HCT116 (cell line): ENCODE measurements at regions not wholly inside any gene's neighbourhood (a gene's known extent, or its start where the extent isn't known, plus 50 kb on each side); places are given as distances from the start of the nearest gene placed in this dataset.

ENCODE experiments used
- ATAC-seq: fragments of 200-7000 bp; cut with Tn5 transposase; 2 replicates; pipeline ENCODE4 v1.9.1; 2020; ENCODE audit warnings: mild to moderate bottlenecking, moderate library complexity
- BruUV-seq: library from RNA; stranded (reverse); fragments of 400-500 nt; replicated peaks from 2 replicates; lab custom pipeline; 2021; lab: Mats Ljungman, UMichigan
- CTCF ChIA-PET: fragments of 300-600 bp; sonication (Branson Sonifier 250); formaldehyde crosslinking; loops from one replicate; lab custom pipeline; 2021; ENCODE audit warnings: antibody characterized with exemption; lab: Charles Lee
- POLR2A ChIA-PET: fragments of 300-600, 350-600 bp; sonication (Branson Sonifier 250); formaldehyde crosslinking; loops from one replicate; lab custom pipeline; 2021; ENCODE audit warnings: antibody characterized with exemption; lab: Charles Lee
- RAD21 ChIA-PET, 2 experiments: fragments of 300-600 bp; sonication (Branson Sonifier 250); formaldehyde crosslinking; loops; one replicate each; lab custom pipeline; 2023; ENCODE audit warnings: low total read pairs in 2 of 2; ENCODE audit not compliant: uncharacterized antibody in 2 of 2, unreplicated experiment in 2 of 2, low non-redundant PET in 1 of 2; lab: Charles Lee
- DNase-seq: peaks from one replicate; pipeline ENCODE4 v3.0.0-alpha.2; 2010; ENCODE audit warnings: low read depth, low spot score
- H2AFZ ChIP-seq: fragments of 200-600 bp; shearing (Covaris generic), sonication (generic); 2 replicates; pipeline ENCODE4 v1.6.1; 2017; ENCODE audit warnings: low read depth, mixed run types, mixed read lengths, antibody characterized with exemption, low read length; ENCODE audit not compliant: poor library complexity, severe bottlenecking
- H3K27ac ChIP-seq: 2 replicates; pipeline ENCODE4 v1.5.1; 2012; ENCODE audit warnings: low read depth, low read length
- H3K27me3 ChIP-seq: fragments of 200-600 bp; sonication (generic); 2 replicates; pipeline ENCODE4 v1.6.1; 2016; ENCODE audit warnings: mixed run types, low read length, mixed read lengths; ENCODE audit not compliant: insufficient read depth
- H3K36me3 ChIP-seq, 2 experiments: fragments of 200-500 bp in 1 of 2; fragments of 200-600 bp in 1 of 2; sonication (Bioruptor generic) in 1 of 2; sonication (generic) in 1 of 2; 2 replicates each; pipeline versions ENCODE4 v1.5.1 to v1.6.1; 2014 to 2016; ENCODE audit warnings: low read length in 2 of 2, inconsistent platforms in 1 of 2, mixed read lengths in 1 of 2, mixed run types in 1 of 2; ENCODE audit not compliant: insufficient read depth in 2 of 2, control insufficient read depth in 1 of 2
- H3K4me1 ChIP-seq, 2 experiments: fragments of 200-600 bp in 1 of 2; sonication (generic) in 1 of 2; 2 replicates each; pipeline versions ENCODE4 v1.5.1 to v1.6.1; 2012 to 2017; ENCODE audit warnings: low read length in 2 of 2, inconsistent platforms in 1 of 2, mild to moderate bottlenecking in 1 of 2, mixed read lengths in 1 of 2, mixed run types in 1 of 2, moderate library complexity in 1 of 2; ENCODE audit not compliant: insufficient read depth in 2 of 2, control insufficient read depth in 1 of 2
- H3K4me2 ChIP-seq: fragments of 200-600 bp; sonication (generic); 2 replicates; pipeline ENCODE4 v1.6.1; 2017; ENCODE audit warnings: mixed run types, low read length, mixed read lengths
- H3K4me3 ChIP-seq, 2 experiments: fragments of 200-600 bp in 1 of 2; sonication (generic) in 1 of 2; replicated peaks in 1 of 2; 2 replicates each; pipeline ENCODE4 v1.5.1; 2011 to 2016; ENCODE audit warnings: low read length in 2 of 2, control low read depth in 1 of 2, low read depth in 1 of 2, mild to moderate bottlenecking in 1 of 2, mixed read lengths in 1 of 2, mixed run types in 1 of 2
- H3K79me2 ChIP-seq: fragments of 200-600 bp; sonication (generic); 2 replicates; pipeline ENCODE4 v1.6.1; 2017; ENCODE audit warnings: mild to moderate bottlenecking, mixed run types, low read length, moderate library complexity, mixed read lengths; ENCODE audit not compliant: insufficient read depth
- H3K9ac ChIP-seq: fragments of 200-600 bp; sonication (generic); 2 replicates; pipeline ENCODE4 v1.6.1; 2016; ENCODE audit warnings: low read length, mixed read lengths
- H3K9me2 ChIP-seq: fragments of 200-600 bp; sonication (generic), shearing (Covaris generic); 2 replicates; pipeline ENCODE4 v1.6.1; 2017; ENCODE audit warnings: mixed run types, mild to moderate bottlenecking, moderate library complexity; ENCODE audit not compliant: insufficient read depth
- H3K9me3 ChIP-seq, 2 experiments: fragments of 200-500 bp in 1 of 2; fragments of 200-600 bp in 1 of 2; sonication (Bioruptor generic) in 1 of 2; sonication (generic) in 1 of 2; 2 replicates each; pipeline ENCODE4 v1.6.1; 2014 to 2017; ENCODE audit warnings: low read length in 2 of 2, mixed read lengths in 2 of 2, inconsistent platforms in 1 of 2, low read depth in 1 of 2, mild to moderate bottlenecking in 1 of 2, mixed run types in 1 of 2, moderate library complexity in 1 of 2; ENCODE audit not compliant: control insufficient read depth in 1 of 2, insufficient read depth in 1 of 2
- H4K20me1 ChIP-seq: fragments of 200-600 bp; sonication (generic), shearing (Covaris generic); 2 replicates; pipeline ENCODE4 v1.6.1; 2017; ENCODE audit warnings: mixed run types, mild to moderate bottlenecking, moderate library complexity; ENCODE audit not compliant: insufficient read depth
- CBX3 ChIP-seq: IDR thresholded peaks from 2 replicates; pipeline ENCODE4 v1.6.1; 2012; ENCODE audit warnings: low read depth
- CEBPB ChIP-seq: IDR thresholded peaks from 2 replicates; pipeline ENCODE4 v1.6.1; 2012; ENCODE audit warnings: low read depth
- EGR1 ChIP-seq: IDR thresholded peaks from 2 replicates; pipeline ENCODE4 v1.6.1; 2012; ENCODE audit warnings: low read depth
- ELF1 ChIP-seq: IDR thresholded peaks from 2 replicates; pipeline ENCODE4 v1.6.1; 2012; ENCODE audit warnings: low read depth, borderline replicate concordance
- EZH2 ChIP-seq: fragments of 200-600 bp; sonication (generic); IDR thresholded peaks from 2 replicates; pipeline ENCODE4 v1.6.1; 2017; ENCODE audit warnings: antibody characterized with exemption, mixed run types
- EZH2phosphoT487 ChIP-seq: fragments of 200-600 bp; IDR thresholded peaks from 2 replicates; pipeline ENCODE4 v1.6.1; 2018; ENCODE audit warnings: antibody characterized with exemption, borderline replicate concordance
- FOSL1 ChIP-seq: IDR thresholded peaks from 2 replicates; pipeline ENCODE4 v1.6.1; 2012; ENCODE audit warnings: low read depth
- JUND ChIP-seq: IDR thresholded peaks from 2 replicates; pipeline ENCODE4 v1.6.1; 2012
- POLR2A ChIP-seq: IDR thresholded peaks from 2 replicates; pipeline ENCODE4 v1.7.0; 2011; ENCODE audit warnings: borderline replicate concordance; ENCODE audit not compliant: insufficient read depth, insufficient read length; ENCODE audit errors: extremely low read depth
- POLR2AphosphoS5 ChIP-seq: IDR thresholded peaks from 2 replicates; pipeline ENCODE4 v1.6.1; 2011; ENCODE audit warnings: mild to moderate bottlenecking, low read depth, low read length, moderate library complexity
- RAD21 ChIP-seq: IDR thresholded peaks from 2 replicates; pipeline ENCODE4 v1.6.1; 2012; ENCODE audit warnings: low read depth, mild to moderate bottlenecking
- SIN3A ChIP-seq: IDR thresholded peaks from 2 replicates; pipeline ENCODE4 v1.6.1; 2012; ENCODE audit warnings: low read depth
- SP1 ChIP-seq: IDR thresholded peaks from 2 replicates; pipeline ENCODE4 v1.6.1; 2012; ENCODE audit warnings: low read depth
- YY1 ChIP-seq: IDR thresholded peaks from 2 replicates; pipeline ENCODE4 v1.6.1; 2011; ENCODE audit warnings: low read length, low read depth, moderate library complexity, mild to moderate bottlenecking; ENCODE audit not compliant: insufficient replicate concordance; ENCODE audit errors: extremely low read depth
- ZFX ChIP-seq: fragments of 450-650 bp; IDR thresholded peaks from 2 replicates; pipeline ENCODE4 v1.6.1; 2017
- intact Hi-C: fragments of 100-400 bp; cut with micrococcal nuclease; formaldehyde crosslinking; loops from 2 replicates; pipeline ENCODE4 v1.10.0; 2022
- TF ChIP-seq, protein P1 (sequence below): IDR thresholded peaks from 2 replicates; pipeline ENCODE4 v1.6.1; 2012; ENCODE audit warnings: low read depth
- TF ChIP-seq, protein P2 (sequence below): IDR thresholded peaks from 2 replicates; pipeline ENCODE4 v1.6.1; 2012
- TF ChIP-seq, protein P3 (sequence below), 3 experiments: fragments of 200-600 bp in 1 of 3; sonication (generic) in 1 of 3; IDR thresholded peaks in 2 of 3; conservative IDR thresholded peaks in 1 of 3; 2 replicates each; pipeline ENCODE4 v1.5.1; 2012 to 2017; ENCODE audit warnings: low read depth in 2 of 3, low read length in 2 of 3, antibody characterized with exemption in 1 of 3, borderline replicate concordance in 1 of 3, control low read depth in 1 of 3, mild to moderate bottlenecking in 1 of 3, mixed read lengths in 1 of 3, mixed run types in 1 of 3, moderate library complexity in 1 of 3; ENCODE audit not compliant: insufficient read depth in 1 of 3

DNA sequence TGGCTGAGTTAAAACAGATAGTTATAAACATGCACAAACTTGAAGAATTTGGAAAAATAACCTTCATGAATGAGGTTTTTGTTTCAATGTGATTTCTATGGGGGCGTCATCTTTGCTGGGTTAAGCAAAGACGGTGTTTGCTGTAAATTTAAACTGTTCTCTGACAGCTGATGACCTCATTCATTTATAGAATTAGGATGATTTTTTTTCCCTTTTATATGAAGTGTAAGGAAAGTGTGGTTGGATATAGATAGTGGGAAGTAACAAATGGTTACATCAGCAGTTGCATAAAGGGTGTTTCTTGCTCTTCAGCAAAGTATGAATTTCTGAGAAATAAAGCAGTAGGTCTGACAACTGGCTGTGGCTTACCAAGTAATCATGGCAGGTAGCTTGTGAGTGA is 137.2 kb upstream of the CENPW start:
- H3K4me1 ChIP-seq: no peaks in the 10 kb centered on the region
- no TSS peak for BruUV-seq
- DNase-seq (no peak), ATAC-seq (no peak)
- no peak overlapping the region for H3K4me3 ChIP-seq
- H3K9me2 ChIP-seq: no peaks in the 10 kb centered on the region
- H3K9ac ChIP-seq: no peak overlapping the region
- ChIA-PET POLR2A (no interaction called here), CTCF (no interaction called here), RAD21 (no interaction called here)
- intact Hi-C loops: no loop called here
- H3K27me3 ChIP-seq: no peaks in the 10 kb centered on the region
- no peaks in the 10 kb centered on the region for H3K79me2 ChIP-seq
- no peaks in the 10 kb centered on the region for H3K36me3 ChIP-seq
- no peak overlapping the region for H3K27ac ChIP-seq
- no peak overlapping the region for H2AFZ ChIP-seq
- no peaks in the 10 kb centered on the region for H4K20me1 ChIP-seq
- TF ChIP-seq SIN3A (no peak), CEBPB (no peak), POLR2A (no peak), FOSL1 (no peak), EZH2 (no peak), ELF1 (no peak), JUND (no peak), ZFX (no peak), RAD21 (no peak), POLR2AphosphoS5 (no peak), CBX3 (no peak), YY1 (no peak), EZH2phosphoT487 (no peak), SP1 (no peak), EGR1 (no peak)
- TF ChIP-seq, protein P1, sequence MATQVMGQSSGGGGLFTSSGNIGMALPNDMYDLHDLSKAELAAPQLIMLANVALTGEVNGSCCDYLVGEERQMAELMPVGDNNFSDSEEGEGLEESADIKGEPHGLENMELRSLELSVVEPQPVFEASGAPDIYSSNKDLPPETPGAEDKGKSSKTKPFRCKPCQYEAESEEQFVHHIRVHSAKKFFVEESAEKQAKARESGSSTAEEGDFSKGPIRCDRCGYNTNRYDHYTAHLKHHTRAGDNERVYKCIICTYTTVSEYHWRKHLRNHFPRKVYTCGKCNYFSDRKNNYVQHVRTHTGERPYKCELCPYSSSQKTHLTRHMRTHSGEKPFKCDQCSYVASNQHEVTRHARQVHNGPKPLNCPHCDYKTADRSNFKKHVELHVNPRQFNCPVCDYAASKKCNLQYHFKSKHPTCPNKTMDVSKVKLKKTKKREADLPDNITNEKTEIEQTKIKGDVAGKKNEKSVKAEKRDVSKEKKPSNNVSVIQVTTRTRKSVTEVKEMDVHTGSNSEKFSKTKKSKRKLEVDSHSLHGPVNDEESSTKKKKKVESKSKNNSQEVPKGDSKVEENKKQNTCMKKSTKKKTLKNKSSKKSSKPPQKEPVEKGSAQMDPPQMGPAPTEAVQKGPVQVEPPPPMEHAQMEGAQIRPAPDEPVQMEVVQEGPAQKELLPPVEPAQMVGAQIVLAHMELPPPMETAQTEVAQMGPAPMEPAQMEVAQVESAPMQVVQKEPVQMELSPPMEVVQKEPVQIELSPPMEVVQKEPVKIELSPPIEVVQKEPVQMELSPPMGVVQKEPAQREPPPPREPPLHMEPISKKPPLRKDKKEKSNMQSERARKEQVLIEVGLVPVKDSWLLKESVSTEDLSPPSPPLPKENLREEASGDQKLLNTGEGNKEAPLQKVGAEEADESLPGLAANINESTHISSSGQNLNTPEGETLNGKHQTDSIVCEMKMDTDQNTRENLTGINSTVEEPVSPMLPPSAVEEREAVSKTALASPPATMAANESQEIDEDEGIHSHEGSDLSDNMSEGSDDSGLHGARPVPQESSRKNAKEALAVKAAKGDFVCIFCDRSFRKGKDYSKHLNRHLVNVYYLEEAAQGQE: no peak
- TF ChIP-seq, protein P2, sequence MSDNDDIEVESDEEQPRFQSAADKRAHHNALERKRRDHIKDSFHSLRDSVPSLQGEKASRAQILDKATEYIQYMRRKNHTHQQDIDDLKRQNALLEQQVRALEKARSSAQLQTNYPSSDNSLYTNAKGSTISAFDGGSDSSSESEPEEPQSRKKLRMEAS: no peak
- TF ChIP-seq, protein P3, sequence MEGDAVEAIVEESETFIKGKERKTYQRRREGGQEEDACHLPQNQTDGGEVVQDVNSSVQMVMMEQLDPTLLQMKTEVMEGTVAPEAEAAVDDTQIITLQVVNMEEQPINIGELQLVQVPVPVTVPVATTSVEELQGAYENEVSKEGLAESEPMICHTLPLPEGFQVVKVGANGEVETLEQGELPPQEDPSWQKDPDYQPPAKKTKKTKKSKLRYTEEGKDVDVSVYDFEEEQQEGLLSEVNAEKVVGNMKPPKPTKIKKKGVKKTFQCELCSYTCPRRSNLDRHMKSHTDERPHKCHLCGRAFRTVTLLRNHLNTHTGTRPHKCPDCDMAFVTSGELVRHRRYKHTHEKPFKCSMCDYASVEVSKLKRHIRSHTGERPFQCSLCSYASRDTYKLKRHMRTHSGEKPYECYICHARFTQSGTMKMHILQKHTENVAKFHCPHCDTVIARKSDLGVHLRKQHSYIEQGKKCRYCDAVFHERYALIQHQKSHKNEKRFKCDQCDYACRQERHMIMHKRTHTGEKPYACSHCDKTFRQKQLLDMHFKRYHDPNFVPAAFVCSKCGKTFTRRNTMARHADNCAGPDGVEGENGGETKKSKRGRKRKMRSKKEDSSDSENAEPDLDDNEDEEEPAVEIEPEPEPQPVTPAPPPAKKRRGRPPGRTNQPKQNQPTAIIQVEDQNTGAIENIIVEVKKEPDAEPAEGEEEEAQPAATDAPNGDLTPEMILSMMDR (IDR thresholded peaks at IDR 0.05 in 2 of 3, conservative IDR thresholded peaks at IDR 0.05 in 1 of 3; ENCODE audit: borderline replicate concordance in 1 of 3, insufficient read depth in 1 of 3, low read depth in 2 of 3, low read length in 2 of 3): no peak
- H3K9me3 ChIP-seq: no peaks in the 10 kb centered on the region
- no peak overlapping the region for H3K4me2 ChIP-seq
